Esophagus (tissue), 2 donors: ENCODE measurements at regions not wholly inside any gene's neighbourhood (a gene's known extent, or its start where the extent isn't known, plus 50 kb on each side); places are given as distances from the start of the nearest gene placed in this dataset.
"Not testable (repeated sequence)": the region's sequence is repeated elsewhere in the genome, so short reads cannot be mapped to it uniquely, and the experiment has no call there.

ENCODE experiments used
- H3K27ac ChIP-seq, 2 donors: one replicate each; pipeline ENCODE4 v1.5.1; 2013; ENCODE audit warnings: low read depth in 2 of 2, mild to moderate bottlenecking in 2 of 2, inconsistent platforms in 1 of 2, low read length in 1 of 2, moderate library complexity in 1 of 2
- H3K27me3 ChIP-seq, 2 donors: one replicate each; pipeline ENCODE4 v1.6.1; 2013; ENCODE audit warnings: low read length in 2 of 2, control low read depth in 1 of 2, mild to moderate bottlenecking in 1 of 2; ENCODE audit not compliant: insufficient read depth in 2 of 2, control insufficient read depth in 1 of 2
- H3K36me3 ChIP-seq, 2 donors: one replicate each; pipeline ENCODE4 v1.6.1; 2013; ENCODE audit warnings: low read length in 1 of 2; ENCODE audit not compliant: control insufficient read depth in 2 of 2, insufficient read depth in 2 of 2
- H3K4me1 ChIP-seq, 2 donors: one replicate each; pipeline ENCODE4 v1.6.1; 2013; ENCODE audit warnings: low read length in 1 of 2; ENCODE audit not compliant: control insufficient read depth in 2 of 2, insufficient read depth in 2 of 2
- H3K4me3 ChIP-seq, 2 donors: one replicate each; pipeline ENCODE4 v1.5.1; 2013; ENCODE audit warnings: low read length in 2 of 2, mild to moderate bottlenecking in 2 of 2, low read depth in 1 of 2, moderate library complexity in 1 of 2
- H3K9me3 ChIP-seq, 2 donors: one replicate each; pipeline ENCODE4 v1.6.1; 2013; ENCODE audit warnings: mild to moderate bottlenecking in 2 of 2, low read depth in 1 of 2, low read length in 1 of 2, moderate library complexity in 1 of 2; ENCODE audit not compliant: control insufficient read depth in 2 of 2, insufficient read depth in 1 of 2
- WGBS, 2 donors: extraction: QIAGEN DNeasy Blood & Tissue Kit; methylation state at CpG; one replicate each; pipeline ENCODE4 v1.1.7; 2013; 5-methylcytosine and 5-hydroxymethylcytosine counted together
- donor health status: healthy with polysubstance abuse.
- donor health status: Bipolar disorder and iron deficiency.

GRCh38 chr17:31724026-31724425 lies 135.0 kb downstream of the COPRS start:
- H3K27ac ChIP-seq: no peak overlapping the region
- H3K4me3 ChIP-seq: no peak overlapping the region
- H3K27me3 ChIP-seq: no peaks in the 10 kb centered on the region
- 74 to 77% methylated on average over 8 of the region's 8 CpGs for WGBS, 2 donors
- H3K36me3 ChIP-seq: no peaks in the 10 kb centered on the region
- no peaks in the 10 kb centered on the region for H3K4me1 ChIP-seq
- no peaks in the 10 kb centered on the region for H3K9me3 ChIP-seq

- 73 to 76% methylated on average over 13 to 14 of the region's 14 CpGs for WGBS, 2 donors
- Histone ChIP-seq H3K4me1 (no peaks in the 10 kb centered on the region), H3K27me3 (no peaks in the 10 kb centered on the region), H3K36me3 (no peaks in the 10 kb centered on the region), H3K27ac (peak overlapping the region in 1 of 2 donors; percentile 33), H3K9me3 (no peaks in the 10 kb centered on the region), H3K4me3 (no peak overlapping the region)
Observed at GRCh38 chr17:31722251-31723056, 136.6 kb downstream of the COPRS start.

- Histone ChIP-seq H3K4me3 (no peak overlapping the region), H3K27me3 (no peaks in the 10 kb centered on the region), H3K4me1 (no peaks in the 10 kb centered on the region), H3K9me3 (no peaks in the 10 kb centered on the region), H3K36me3 (no peaks in the 10 kb centered on the region), H3K27ac (no peak overlapping the region)
- 83 to 86% methylated on average over 8 of the region's 8 CpGs for WGBS, 2 donors
Observed at GRCh38 chr17:31721291-31722025, 137.6 kb downstream of the COPRS start.

GRCh38 chr17:31717251-31717650 lies 141.8 kb downstream of the COPRS start:
- H3K4me1 ChIP-seq: not testable (repeated sequence)

GRCh38 chr17:31715446-31715845 lies 143.6 kb downstream of the COPRS start:
- WGBS, 2 donors: 89% methylated on average over 5 of the region's 5 CpGs
- Histone ChIP-seq H3K27ac (no peak overlapping the region), H3K9me3 (no peaks in the 10 kb centered on the region), H3K4me1 (no peaks in the 10 kb centered on the region), H3K27me3 (no peaks in the 10 kb centered on the region), H3K4me3 (no peak overlapping the region), H3K36me3 (no peaks in the 10 kb centered on the region)

More at GRCh38 chr17:31717251-31717650, 141.8 kb downstream of the COPRS start:
- H3K9me3 ChIP-seq, H3K27ac ChIP-seq, H3K27me3 ChIP-seq, H3K4me3 ChIP-seq, H3K36me3 ChIP-seq: not testable (repeated sequence)
- WGBS, 2 donors: 89 to 93% methylated on average over 6 of the region's 6 CpGs

GRCh38 chr17:31704483-31704882 lies 154.6 kb downstream of the COPRS start:
- Histone ChIP-seq H3K4me1 (no peaks in the 10 kb centered on the region), H3K9me3 (no peaks in the 10 kb centered on the region), H3K27ac (no peak overlapping the region), H3K36me3 (no peaks in the 10 kb centered on the region), H3K27me3 (no peaks in the 10 kb centered on the region), H3K4me3 (no peak overlapping the region)
- WGBS, 2 donors: 82 to 85% methylated on average over 10 of the region's 10 CpGs

- 81% methylated on average over 3 of the region's 3 CpGs for WGBS, 2 donors
- H3K27me3 ChIP-seq: no peaks in the 10 kb centered on the region
- H3K4me1 ChIP-seq: no peaks in the 10 kb centered on the region
- H3K9me3 ChIP-seq: no peaks in the 10 kb centered on the region
- no peak overlapping the region for H3K27ac ChIP-seq
- no peak overlapping the region for H3K4me3 ChIP-seq
- H3K36me3 ChIP-seq: no peaks in the 10 kb centered on the region
Observed at GRCh38 chr17:31702041-31702440, 157.0 kb downstream of the COPRS start.

- Histone ChIP-seq H3K9me3 (no peaks in the 10 kb centered on the region), H3K27me3 (no peaks in the 10 kb centered on the region), H3K36me3 (no peaks in the 10 kb centered on the region), H3K4me3 (no peak overlapping the region), H3K4me1 (no peaks in the 10 kb centered on the region), H3K27ac (no peak overlapping the region)
- WGBS, 2 donors: 81 to 89% methylated on average over 1 of the region's 1 CpG
Observed at GRCh38 chr17:31700973-31701372, 158.1 kb downstream of the COPRS start.

GRCh38 chr17:31699886-31700285 lies 159.2 kb downstream of the COPRS start:
- no peak overlapping the region for H3K27ac ChIP-seq
- no peak overlapping the region for H3K4me3 ChIP-seq
- H3K9me3 ChIP-seq: no peaks in the 10 kb centered on the region
- peaks cover 0 to 4% of the 10 kb centered on the region in 2 donors for H3K4me1 ChIP-seq
- 79 to 82% methylated on average over 4 of the region's 4 CpGs for WGBS, 2 donors
- no peaks in the 10 kb centered on the region for H3K36me3 ChIP-seq
- H3K27me3 ChIP-seq: no peaks in the 10 kb centered on the region
